ENCODE measurements at regions not wholly inside any gene's neighbourhood (a gene's known extent, or its start where the extent isn't known, plus 50 kb on each side); places are given as distances from the start of the nearest gene placed in this dataset.
"Not testable (repeated sequence)": the region's sequence is repeated elsewhere in the genome, so short reads cannot be mapped to it uniquely, and the experiment has no call there.

DNA sequence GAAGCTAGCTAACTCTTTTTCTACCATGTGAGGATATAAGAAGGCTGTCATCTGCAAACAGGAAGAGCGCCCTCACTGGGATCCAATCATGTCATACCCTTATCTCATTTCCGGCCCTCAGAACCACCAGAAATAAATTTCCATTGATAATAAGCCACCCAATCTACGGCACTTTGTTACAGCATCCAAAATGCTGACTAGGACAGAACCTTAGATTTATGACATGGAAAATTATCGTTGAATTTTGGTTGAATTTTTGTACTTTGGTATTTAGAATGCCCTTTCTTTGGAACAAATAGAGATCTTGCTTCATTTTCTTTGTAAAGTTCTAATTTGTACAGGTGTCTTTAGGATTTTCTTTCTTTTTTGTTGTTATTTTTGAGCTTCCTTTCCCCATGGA lies 53.3 kb upstream of the CYLC2 start:
- Histone ChIP-seq H3K27ac (ENCODE audit: low read depth, low read length) (no peak overlapping the region), H3K4me3 (ENCODE audit: low read length) (no peak overlapping the region), H3K36me3 (ENCODE audit: insufficient read depth, low read length) (no peaks in the 10 kb centered on the region), H3K4me1 (ENCODE audit: insufficient read depth, low read length) (no peaks in the 10 kb centered on the region), H3K27me3 (ENCODE audit: insufficient read depth, low read length, poor library complexity, severe bottlenecking) (no peaks in the 10 kb centered on the region), H3K9me3 (ENCODE audit: low read length) (no peaks in the 10 kb centered on the region)
- H3K27me3 Mint-ChIP-seq: no peaks in the 10 kb centered on the region
- H3K27ac Mint-ChIP-seq: no peak overlapping the region
- no peaks in the 10 kb centered on the region for H3K4me1 Mint-ChIP-seq
- POLR2A ChIA-PET: no interaction called here
- CTCF ChIA-PET: no interaction called here
- DNase-seq: no peak
- H3K4me3 Mint-ChIP-seq: no peak overlapping the region
- peaks cover 0 to 19% (median 6%) of the 10 kb centered on the region in 5 donors for H3K9me3 Mint-ChIP-seq
- H3K36me3 Mint-ChIP-seq: no peaks in the 10 kb centered on the region

DNA sequence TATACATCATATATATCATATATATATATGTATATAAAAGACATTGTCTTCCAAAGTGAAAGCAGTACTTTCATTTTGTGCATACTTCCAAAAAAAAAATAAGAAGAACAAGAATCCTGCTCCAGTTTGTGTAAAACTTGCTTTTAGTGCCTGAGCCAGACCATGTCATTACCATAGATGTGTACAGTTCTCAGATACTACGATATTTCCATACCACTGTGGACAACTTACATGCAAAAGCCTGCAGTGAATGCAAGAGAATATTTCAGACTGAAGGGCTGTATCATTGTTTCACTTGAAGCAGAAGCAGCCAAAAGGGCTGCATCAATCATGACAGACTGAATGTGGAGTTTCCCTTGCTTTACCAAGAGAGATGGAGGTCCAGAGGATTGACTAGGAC lies 72.6 kb upstream of the CYLC2 start:
- no peak overlapping the region for H3K4me3 ChIP-seq (ENCODE audit: low read length)
- H3K4me3 Mint-ChIP-seq: no peak overlapping the region
- no peaks in the 10 kb centered on the region for H3K4me1 Mint-ChIP-seq
- peaks cover 0 to 15% (median 7%) of the 10 kb centered on the region in 5 donors for H3K9me3 Mint-ChIP-seq
- no peaks in the 10 kb centered on the region for H3K36me3 ChIP-seq (ENCODE audit: insufficient read depth, low read length)
- no peaks in the 10 kb centered on the region for H3K27me3 ChIP-seq (ENCODE audit: insufficient read depth, low read length, poor library complexity, severe bottlenecking)
- H3K27ac Mint-ChIP-seq: no peak overlapping the region
- ChIA-PET POLR2A (no interaction called here), CTCF (no interaction called here)
- no peak overlapping the region for H3K27ac ChIP-seq (ENCODE audit: low read depth, low read length)
- H3K36me3 Mint-ChIP-seq: no peaks in the 10 kb centered on the region
- no peak for DNase-seq
- H3K9me3 ChIP-seq (ENCODE audit: low read length): no peaks in the 10 kb centered on the region
- no peaks in the 10 kb centered on the region for H3K4me1 ChIP-seq (ENCODE audit: insufficient read depth, low read length)
- H3K27me3 Mint-ChIP-seq: no peaks in the 10 kb centered on the region

DNA sequence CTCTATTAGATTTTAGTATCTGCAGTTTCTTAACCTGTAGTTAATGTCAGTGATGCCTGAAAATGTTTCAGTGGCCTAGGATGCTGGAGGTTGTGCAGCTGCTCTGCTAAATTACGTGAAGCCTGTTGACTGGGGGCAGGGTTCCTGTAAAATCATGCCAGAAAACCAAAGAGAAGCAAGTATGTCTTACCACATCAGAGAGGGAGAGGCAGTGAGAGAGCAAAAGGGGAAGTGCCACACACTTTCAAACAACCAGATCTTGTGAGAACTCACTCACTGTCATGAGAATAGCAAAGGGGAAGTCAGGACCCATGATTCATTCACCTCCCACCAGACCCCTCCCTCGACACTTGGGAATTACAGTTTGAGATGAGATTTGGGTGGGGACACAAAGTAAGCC lies 83.9 kb upstream of the CYLC2 start:
- Histone ChIP-seq H3K27ac (ENCODE audit: low read depth, low read length) (no peak overlapping the region), H3K36me3 (ENCODE audit: insufficient read depth, low read length) (no peaks in the 10 kb centered on the region), H3K4me3 (ENCODE audit: low read length) (no peak overlapping the region), H3K9me3 (ENCODE audit: low read length) (no peaks in the 10 kb centered on the region), H3K4me1 (ENCODE audit: insufficient read depth, low read length) (no peaks in the 10 kb centered on the region), H3K27me3 (ENCODE audit: insufficient read depth, low read length, poor library complexity, severe bottlenecking) (no peaks in the 10 kb centered on the region)
- ChIA-PET CTCF (no interaction called here), POLR2A (no interaction called here)
- Mint-ChIP-seq H3K4me3 (no peak overlapping the region), H3K4me1 (no peaks in the 10 kb centered on the region), H3K9me3 (peaks cover 2 to 29% (median 5%) of the 10 kb centered on the region in 5 donors), H3K27me3 (no peaks in the 10 kb centered on the region), H3K36me3 (no peaks in the 10 kb centered on the region), H3K27ac (no peak overlapping the region)
- no peak for DNase-seq

GRCh38 chr9:102905795-102906194 lies 89.3 kb upstream of the CYLC2 start:
- H3K4me1 ChIP-seq (ENCODE audit: insufficient read depth, low read length); CTCF ChIA-PET; H3K9me3 ChIP-seq (ENCODE audit: low read length); H3K27me3 ChIP-seq (ENCODE audit: insufficient read depth, low read length, poor library complexity, severe bottlenecking); H3K36me3 ChIP-seq (ENCODE audit: insufficient read depth, low read length); H3K4me3 ChIP-seq (ENCODE audit: low read length); H3K36me3 Mint-ChIP-seq; POLR2A ChIA-PET; H3K27me3 Mint-ChIP-seq; H3K27ac ChIP-seq (ENCODE audit: low read depth, low read length); H3K27ac Mint-ChIP-seq; H3K4me3 Mint-ChIP-seq; H3K4me1 Mint-ChIP-seq; DNase-seq: not testable (repeated sequence)
- peaks cover 13 to 44% (median 15%) of the 10 kb centered on the region in 5 donors for H3K9me3 Mint-ChIP-seq

DNA sequence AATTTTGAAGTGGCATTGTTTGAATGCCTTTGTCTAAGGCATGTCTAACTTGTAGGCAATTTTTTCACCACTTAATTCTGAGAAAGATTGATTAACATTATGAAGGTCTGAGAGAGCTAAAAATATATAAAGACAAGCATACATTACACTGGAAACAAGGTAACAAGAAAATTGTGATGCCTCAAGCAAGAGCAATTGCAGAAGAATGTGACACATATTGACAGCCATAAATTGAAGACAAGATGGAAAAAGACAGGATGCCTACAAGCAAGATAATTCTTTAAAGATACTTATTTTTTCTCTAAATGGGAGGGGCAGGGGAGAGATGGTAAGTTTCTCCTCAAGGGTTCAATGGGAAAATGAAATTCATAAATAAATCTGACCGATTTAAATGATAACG lies 103.1 kb upstream of the CYLC2 start:
- Mint-ChIP-seq H3K27me3 (no peaks in the 10 kb centered on the region), H3K9me3 (peaks cover 3 to 39% (median 10%) of the 10 kb centered on the region in 5 donors), H3K4me1 (no peaks in the 10 kb centered on the region), H3K36me3 (no peaks in the 10 kb centered on the region), H3K27ac (no peak overlapping the region), H3K4me3 (no peak overlapping the region)
- no peak for DNase-seq
- Histone ChIP-seq H3K4me1 (ENCODE audit: insufficient read depth, low read length) (no peaks in the 10 kb centered on the region), H3K9me3 (ENCODE audit: low read length) (no peaks in the 10 kb centered on the region), H3K4me3 (ENCODE audit: low read length) (no peak overlapping the region), H3K27me3 (ENCODE audit: insufficient read depth, low read length, poor library complexity, severe bottlenecking) (no peaks in the 10 kb centered on the region), H3K27ac (ENCODE audit: low read depth, low read length) (no peak overlapping the region), H3K36me3 (ENCODE audit: insufficient read depth, low read length) (no peaks in the 10 kb centered on the region)
- ChIA-PET POLR2A (no interaction called here), CTCF (no interaction called here)

DNA sequence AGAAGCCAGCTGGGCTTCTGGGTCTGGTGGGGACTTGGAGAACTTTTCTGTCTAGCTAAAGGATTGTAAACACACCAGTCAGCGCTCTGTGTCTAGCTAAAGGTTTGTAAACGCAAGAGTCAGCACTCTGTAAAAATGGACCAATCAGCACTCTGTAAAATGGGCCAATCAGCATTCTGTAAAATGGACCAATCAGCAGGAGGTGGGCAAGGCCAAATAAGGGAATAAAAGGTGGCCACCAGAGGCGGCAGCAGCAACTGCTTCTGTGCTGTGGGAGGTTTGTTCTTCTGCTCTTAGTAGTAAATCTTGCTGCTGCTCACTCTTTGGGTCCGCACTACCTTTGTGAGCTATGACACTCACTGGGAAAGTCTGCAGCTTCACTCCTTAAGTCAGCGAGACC lies 106.4 kb upstream of the CYLC2 start:
- H3K27me3 Mint-ChIP-seq; H3K4me1 ChIP-seq (ENCODE audit: insufficient read depth, low read length); H3K27ac Mint-ChIP-seq; POLR2A ChIA-PET; H3K4me3 Mint-ChIP-seq; H3K36me3 Mint-ChIP-seq; H3K27ac ChIP-seq (ENCODE audit: low read depth, low read length); H3K27me3 ChIP-seq (ENCODE audit: insufficient read depth, low read length, poor library complexity, severe bottlenecking); H3K9me3 ChIP-seq (ENCODE audit: low read length); DNase-seq; CTCF ChIA-PET; H3K4me3 ChIP-seq (ENCODE audit: low read length); H3K4me1 Mint-ChIP-seq; H3K36me3 ChIP-seq (ENCODE audit: insufficient read depth, low read length): not testable (repeated sequence)
- peaks cover 2 to 23% (median 11%) of the 10 kb centered on the region in 5 donors for H3K9me3 Mint-ChIP-seq

DNA sequence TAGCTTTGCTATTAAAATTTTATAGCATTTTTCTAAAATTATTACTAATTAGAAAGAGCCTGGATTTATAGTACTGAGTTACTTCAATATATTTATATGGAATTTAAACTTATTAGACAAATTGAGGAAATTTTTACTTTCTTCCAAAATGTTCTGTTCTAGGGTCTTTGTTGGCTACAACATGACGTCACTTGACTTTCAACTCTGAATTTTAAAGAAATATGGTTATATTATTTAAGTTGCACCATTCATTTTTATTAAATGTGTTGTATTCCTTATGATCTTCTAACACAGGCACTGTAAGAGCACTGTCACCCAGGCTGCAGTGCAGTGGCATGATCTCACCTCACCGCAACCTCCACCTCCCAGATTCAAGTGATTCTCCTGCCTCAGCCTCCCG lies 119.4 kb upstream of the CYLC2 start:
- no peaks in the 10 kb centered on the region for H3K27me3 Mint-ChIP-seq
- Histone ChIP-seq H3K9me3 (ENCODE audit: low read length) (no peaks in the 10 kb centered on the region), H3K36me3 (ENCODE audit: insufficient read depth, low read length) (no peaks in the 10 kb centered on the region), H3K4me1 (ENCODE audit: insufficient read depth, low read length) (no peaks in the 10 kb centered on the region), H3K27ac (ENCODE audit: low read depth, low read length) (no peak overlapping the region), H3K4me3 (ENCODE audit: low read length) (no peak overlapping the region), H3K27me3 (ENCODE audit: insufficient read depth, low read length, poor library complexity, severe bottlenecking) (no peaks in the 10 kb centered on the region)
- CTCF ChIA-PET: no interaction called here
- peaks cover 0 to 21% (median 4%) of the 10 kb centered on the region in 5 donors for H3K9me3 Mint-ChIP-seq
- POLR2A ChIA-PET: no interaction called here
- no peaks in the 10 kb centered on the region for H3K4me1 Mint-ChIP-seq
- H3K27ac Mint-ChIP-seq: no peak overlapping the region
- no peak for DNase-seq
- no peaks in the 10 kb centered on the region for H3K36me3 Mint-ChIP-seq
- no peak overlapping the region for H3K4me3 Mint-ChIP-seq

DNA sequence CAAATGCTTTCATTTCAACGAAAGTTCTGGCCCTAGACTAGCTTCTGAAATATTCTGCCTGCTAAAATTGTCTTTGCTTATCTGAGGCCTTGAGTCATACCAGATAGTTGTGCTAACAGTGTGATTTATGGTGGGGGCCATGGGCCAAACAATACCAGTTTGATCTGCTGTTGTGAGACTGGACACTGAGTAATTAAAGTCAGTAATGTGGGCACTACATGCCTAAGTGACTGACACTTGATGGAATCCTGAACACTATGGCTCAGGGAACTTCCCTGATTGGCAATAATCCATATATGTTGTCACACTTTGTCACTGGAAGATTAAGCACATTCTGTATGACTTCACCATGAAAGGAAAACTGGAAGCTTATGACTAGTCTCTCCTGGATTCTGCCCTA lies 127.6 kb upstream of the CYLC2 start:
- Histone ChIP-seq H3K9me3 (ENCODE audit: low read length) (no peaks in the 10 kb centered on the region), H3K27me3 (ENCODE audit: insufficient read depth, low read length, poor library complexity, severe bottlenecking) (no peaks in the 10 kb centered on the region), H3K36me3 (ENCODE audit: insufficient read depth, low read length) (no peaks in the 10 kb centered on the region), H3K27ac (ENCODE audit: low read depth, low read length) (no peak overlapping the region), H3K4me1 (ENCODE audit: insufficient read depth, low read length) (no peaks in the 10 kb centered on the region), H3K4me3 (ENCODE audit: low read length) (no peak overlapping the region)
- POLR2A ChIA-PET: no interaction called here
- Mint-ChIP-seq H3K4me1 (no peaks in the 10 kb centered on the region), H3K4me3 (no peak overlapping the region), H3K27ac (no peak overlapping the region), H3K9me3 (peaks cover 1 to 21% (median 11%) of the 10 kb centered on the region in 5 donors), H3K27me3 (peaks cover 0 to 2% of the 10 kb centered on the region in 2 donors), H3K36me3 (no peaks in the 10 kb centered on the region)
- DNase-seq: no peak
- CTCF ChIA-PET: no interaction called here

DNA sequence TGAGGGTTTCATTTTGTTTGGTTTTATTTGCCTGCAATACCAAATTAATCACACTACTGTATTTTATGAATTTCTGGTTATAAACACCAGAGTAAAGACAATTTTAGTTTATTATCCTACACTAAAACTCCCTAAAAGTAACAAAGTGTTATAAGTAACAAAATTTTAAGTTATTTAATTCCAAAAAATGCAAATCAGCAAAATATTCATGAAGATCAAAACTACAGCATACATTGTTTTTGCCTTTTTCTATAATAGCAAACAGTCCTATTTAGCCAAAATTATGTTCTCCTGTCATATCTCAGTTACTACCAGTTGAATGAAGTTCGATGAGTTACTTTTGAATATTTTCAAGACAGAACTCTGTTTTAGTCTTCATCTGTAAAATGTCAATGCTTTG lies 132.7 kb upstream of the CYLC2 start:
- Histone ChIP-seq H3K4me1 (ENCODE audit: insufficient read depth, low read length) (no peaks in the 10 kb centered on the region), H3K36me3 (ENCODE audit: insufficient read depth, low read length) (no peaks in the 10 kb centered on the region), H3K4me3 (ENCODE audit: low read length) (no peak overlapping the region), H3K9me3 (ENCODE audit: low read length) (no peaks in the 10 kb centered on the region), H3K27me3 (ENCODE audit: insufficient read depth, low read length, poor library complexity, severe bottlenecking) (no peaks in the 10 kb centered on the region), H3K27ac (ENCODE audit: low read depth, low read length) (no peak overlapping the region)
- POLR2A ChIA-PET: no interaction called here
- DNase-seq: no peak
- H3K36me3 Mint-ChIP-seq: no peaks in the 10 kb centered on the region
- no peak overlapping the region for H3K4me3 Mint-ChIP-seq
- no peaks in the 10 kb centered on the region for H3K27me3 Mint-ChIP-seq
- CTCF ChIA-PET: no interaction called here
- peaks cover 7 to 28% (median 13%) of the 10 kb centered on the region in 5 donors for H3K9me3 Mint-ChIP-seq
- no peak overlapping the region for H3K27ac Mint-ChIP-seq
- no peaks in the 10 kb centered on the region for H3K4me1 Mint-ChIP-seq

All from CD8-positive, alpha-beta memory T cell (primary cell).